Left lung (tissue), 4 donors: ENCODE measurements at regions not wholly inside any gene's neighbourhood (a gene's known extent, or its start where the extent isn't known, plus 50 kb on each side); places are given as distances from the start of the nearest gene placed in this dataset.

ENCODE experiments used
- ATAC-seq: fragments of 200-7000 bp; cut with Tn5 transposase; one replicate; pipeline ENCODE4 v1.9.1; 2020; ENCODE audit warnings: moderate library complexity
- DNase-seq, 4 donors: peaks; one replicate each; pipeline ENCODE4 v3.0.0-alpha.2; 2013 to 2020
- H3K27ac ChIP-seq, 2 donors: fragments of 200-600 bp; sonication (generic) in 1 of 2; one replicate each; pipeline versions ENCODE4 v1.5.0 to v1.8.0; 2020 to 2021
- H3K27me3 ChIP-seq, 2 donors: fragments of 200-600 bp; sonication (generic) in 1 of 2; one replicate each; pipeline versions ENCODE4 v1.5.0 to v1.8.0; 2020 to 2021
- H3K36me3 ChIP-seq, 2 donors: fragments of 200-600 bp; sonication (generic) in 1 of 2; one replicate each; pipeline versions ENCODE4 v1.5.0 to v1.8.0; 2020 to 2021
- H3K4me1 ChIP-seq, 2 donors: fragments of 200-600 bp; one replicate each; pipeline ENCODE4 v1.8.0; 2021
- H3K4me3 ChIP-seq, 2 donors: fragments of 200-600 bp; sonication (generic) in 1 of 2; one replicate each; pipeline versions ENCODE4 v1.5.0 to v1.8.0; 2020 to 2021; ENCODE audit warnings: mild to moderate bottlenecking in 1 of 2
- H3K9me3 ChIP-seq, 2 donors: fragments of 200-600 bp; sonication (generic) in 1 of 2; one replicate each; pipeline versions ENCODE4 v1.5.0 to v1.8.0; 2020 to 2021
- intact Hi-C, 2 donors: fragments of 100-400 bp; cut with DNase I; formaldehyde crosslinking; loops; one replicate each; pipeline versions ENCODE4 v1.11.2 to v1.14.2; 2022
- TF ChIP-seq, protein P1 (sequence below), 2 donors: fragments of 200-600 bp; sonication (generic) in 1 of 2; IDR thresholded peaks; one replicate each; pipeline versions ENCODE4 v1.5.0 to v1.8.0; 2021; ENCODE audit warnings: antibody characterized with exemption in 2 of 2
- donor health status: DM: no; HTN: yes; CAD: no.
- donor health status: DM: no; HTN: no; CAD: no.

DNA sequence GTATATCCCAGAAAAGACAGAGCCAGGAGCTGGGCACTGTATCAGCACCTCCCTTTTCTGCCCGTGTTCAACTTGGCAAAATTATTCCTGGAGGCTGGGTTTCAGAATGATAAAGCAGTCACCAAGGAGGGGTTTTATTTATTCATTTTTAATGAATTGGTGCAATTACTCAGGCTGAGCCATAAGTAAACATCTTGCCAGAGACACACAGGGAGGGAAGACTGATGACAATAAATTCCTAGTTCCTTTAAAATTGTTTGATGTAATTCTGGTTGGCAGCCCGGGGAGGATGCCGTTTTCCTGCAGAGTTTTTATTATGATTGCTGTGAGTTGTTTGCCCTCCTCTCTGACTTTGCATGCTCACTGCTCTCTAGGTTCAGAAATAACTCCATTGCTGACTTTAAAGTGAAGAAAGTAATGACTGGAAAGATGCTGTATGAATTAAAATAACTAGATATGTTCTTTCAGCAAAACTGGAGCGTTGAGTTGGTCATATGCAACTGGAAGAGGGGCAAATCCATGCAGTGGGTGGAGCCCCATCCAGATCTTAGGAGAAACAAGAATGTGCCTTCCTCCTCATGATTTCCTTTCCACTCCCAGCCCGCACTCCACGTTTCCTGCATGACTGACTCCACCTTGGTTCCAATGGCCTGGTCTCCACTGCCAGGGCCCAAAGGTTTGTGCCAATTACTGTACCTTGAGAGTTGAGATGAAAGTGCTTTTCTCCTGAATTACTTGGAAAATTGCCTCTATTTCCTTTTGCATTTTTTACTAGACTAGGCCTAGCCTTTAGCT, 182.1 kb downstream of the RFC3 start:
- DNase-seq = no peak
- TF ChIP-seq, protein P1, sequence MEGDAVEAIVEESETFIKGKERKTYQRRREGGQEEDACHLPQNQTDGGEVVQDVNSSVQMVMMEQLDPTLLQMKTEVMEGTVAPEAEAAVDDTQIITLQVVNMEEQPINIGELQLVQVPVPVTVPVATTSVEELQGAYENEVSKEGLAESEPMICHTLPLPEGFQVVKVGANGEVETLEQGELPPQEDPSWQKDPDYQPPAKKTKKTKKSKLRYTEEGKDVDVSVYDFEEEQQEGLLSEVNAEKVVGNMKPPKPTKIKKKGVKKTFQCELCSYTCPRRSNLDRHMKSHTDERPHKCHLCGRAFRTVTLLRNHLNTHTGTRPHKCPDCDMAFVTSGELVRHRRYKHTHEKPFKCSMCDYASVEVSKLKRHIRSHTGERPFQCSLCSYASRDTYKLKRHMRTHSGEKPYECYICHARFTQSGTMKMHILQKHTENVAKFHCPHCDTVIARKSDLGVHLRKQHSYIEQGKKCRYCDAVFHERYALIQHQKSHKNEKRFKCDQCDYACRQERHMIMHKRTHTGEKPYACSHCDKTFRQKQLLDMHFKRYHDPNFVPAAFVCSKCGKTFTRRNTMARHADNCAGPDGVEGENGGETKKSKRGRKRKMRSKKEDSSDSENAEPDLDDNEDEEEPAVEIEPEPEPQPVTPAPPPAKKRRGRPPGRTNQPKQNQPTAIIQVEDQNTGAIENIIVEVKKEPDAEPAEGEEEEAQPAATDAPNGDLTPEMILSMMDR (IDR thresholded peaks at IDR 0.05) = no peak
- H3K36me3 ChIP-seq = no peaks in the 10 kb centered on the region
- no peak for ATAC-seq
- no peaks in the 10 kb centered on the region for H3K9me3 ChIP-seq
- intact Hi-C loops = no loop called here
- no peaks in the 10 kb centered on the region for H3K4me1 ChIP-seq
- no peak overlapping the region for H3K27ac ChIP-seq
- H3K4me3 ChIP-seq = no peak overlapping the region
- H3K27me3 ChIP-seq = no peaks in the 10 kb centered on the region

DNA sequence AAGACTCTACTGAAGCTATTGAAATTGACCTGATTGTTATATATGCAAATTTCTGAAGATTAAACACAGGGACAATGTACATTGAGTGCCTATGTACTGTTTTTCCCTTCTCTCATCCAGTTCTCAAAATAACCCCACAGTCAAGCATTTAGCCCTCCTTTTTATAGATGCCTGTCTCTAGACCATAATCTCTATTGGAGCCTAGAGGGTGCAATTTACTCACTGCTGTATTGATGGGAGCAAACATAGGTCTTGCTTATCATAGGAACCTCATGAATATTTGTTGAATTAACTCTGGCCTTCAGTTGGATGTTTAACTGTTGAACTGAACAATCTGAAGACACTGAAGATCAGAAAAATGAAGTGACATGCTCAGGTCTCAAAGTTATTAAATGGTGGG, 183.0 kb downstream of the RFC3 start:
- no peak overlapping the region for H3K27ac ChIP-seq
- no peaks in the 10 kb centered on the region for H3K36me3 ChIP-seq
- TF ChIP-seq, protein P1 (IDR thresholded peaks at IDR 0.05) = no peak
- no peaks in the 10 kb centered on the region for H3K9me3 ChIP-seq
- no peaks in the 10 kb centered on the region for H3K27me3 ChIP-seq
- H3K4me1 ChIP-seq = no peaks in the 10 kb centered on the region
- no peak for ATAC-seq
- DNase-seq = no peak
- intact Hi-C loops = no loop called here
- H3K4me3 ChIP-seq = no peak overlapping the region

DNA sequence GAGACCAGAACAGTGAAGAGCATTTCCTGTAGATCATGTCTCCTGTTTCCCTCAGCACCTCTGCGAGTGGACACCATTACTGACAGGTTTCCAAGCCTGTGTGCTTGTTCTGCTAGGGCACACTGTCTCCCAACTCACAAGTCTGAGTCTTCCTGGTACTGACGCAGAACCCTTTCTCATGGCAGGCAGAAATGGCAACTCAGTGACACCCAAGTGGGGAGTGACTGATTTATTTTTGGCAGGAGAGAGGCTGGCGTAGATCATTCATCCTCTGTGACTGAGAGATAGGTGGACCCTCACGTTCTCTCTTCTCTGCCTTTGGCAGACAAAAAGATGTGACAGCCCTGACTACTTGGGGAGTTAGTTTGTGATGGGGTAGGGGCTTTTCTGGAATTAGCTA, 183.4 kb downstream of the RFC3 start:
- DNase-seq (no peak), ATAC-seq (no peak)
- TF ChIP-seq, protein P1 (IDR thresholded peaks at IDR 0.05) = no peak
- Histone ChIP-seq H3K4me1 (no peaks in the 10 kb centered on the region), H3K9me3 (no peaks in the 10 kb centered on the region), H3K27ac (no peak overlapping the region), H3K36me3 (no peaks in the 10 kb centered on the region), H3K4me3 (no peak overlapping the region), H3K27me3 (no peaks in the 10 kb centered on the region)
- intact Hi-C loops = no loop called here

DNA sequence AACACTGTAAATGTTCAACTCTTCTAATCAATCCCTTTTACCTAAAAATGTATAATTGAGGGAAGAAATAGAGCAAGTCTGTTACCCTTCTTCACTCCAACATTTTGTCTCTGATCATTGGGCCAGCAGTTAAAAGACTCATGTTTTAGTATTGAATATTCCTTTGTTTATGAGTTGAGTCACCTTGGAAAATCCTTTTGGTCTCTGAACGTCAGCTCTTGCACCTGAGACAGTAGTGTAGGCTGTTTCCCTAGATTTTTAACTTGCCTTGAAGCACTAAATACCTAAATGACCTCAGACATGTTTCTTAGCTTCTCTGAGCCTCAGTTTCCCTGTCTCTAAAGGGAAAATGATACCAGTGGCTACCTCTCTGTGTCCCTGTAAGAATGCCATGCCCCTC, 184.2 kb downstream of the RFC3 start:
- TF ChIP-seq, protein P1 (IDR thresholded peaks at IDR 0.05) = no peak
- Histone ChIP-seq H3K36me3 (no peaks in the 10 kb centered on the region), H3K27ac (no peak overlapping the region), H3K4me3 (no peak overlapping the region), H3K27me3 (no peaks in the 10 kb centered on the region), H3K9me3 (no peaks in the 10 kb centered on the region), H3K4me1 (no peaks in the 10 kb centered on the region)
- intact Hi-C loops = no loop called here
- no peak for DNase-seq
- no peak for ATAC-seq

DNA sequence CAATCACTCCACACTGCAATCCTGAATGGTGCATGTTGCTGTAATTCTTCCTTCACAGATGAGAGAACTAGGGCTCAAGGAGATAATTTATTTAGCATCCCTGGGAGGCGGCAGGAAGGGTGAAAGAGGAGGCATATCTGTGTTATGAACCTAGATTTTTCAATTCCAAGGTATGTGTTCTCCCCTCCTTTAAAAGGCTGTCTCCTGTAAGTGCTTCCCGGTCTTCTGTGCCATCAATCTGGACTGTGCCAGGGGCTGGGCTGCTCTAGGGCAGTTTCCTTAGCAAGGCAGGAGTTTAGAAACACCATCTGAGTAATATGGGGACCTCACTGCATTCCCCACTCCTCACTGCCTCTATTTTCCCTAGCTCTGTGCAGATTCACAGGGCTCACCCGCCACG, 185.0 kb downstream of the RFC3 start:
- H3K9me3 ChIP-seq = no peaks in the 10 kb centered on the region

More for the DNA sequence above, 185.0 kb downstream of the RFC3 start:
- TF ChIP-seq, protein P1 (IDR thresholded peaks at IDR 0.05) = no peak
- no peaks in the 10 kb centered on the region for H3K27me3 ChIP-seq
- H3K4me3 ChIP-seq = no peak overlapping the region
- H3K36me3 ChIP-seq = no peaks in the 10 kb centered on the region
- H3K4me1 ChIP-seq = no peaks in the 10 kb centered on the region
- H3K27ac ChIP-seq = no peak overlapping the region
- DNase-seq (no peak), ATAC-seq (no peak)
- intact Hi-C loops = no loop called here
